ENCODE measurements at regions not wholly inside any gene's neighbourhood (a gene's known extent, or its start where the extent isn't known, plus 50 kb on each side); places are given as distances from the start of the nearest gene placed in this dataset.
"Not testable (repeated sequence)": the region's sequence is repeated elsewhere in the genome, so short reads cannot be mapped to it uniquely, and the experiment has no call there.

GRCh38 chr4:94084155-94084554 is 123.5 kb upstream of the SMARCAD1 start:
- no peak for DNase-seq
- Histone ChIP-seq H3K27ac (ENCODE audit: low read depth in 1 of 2, low read length in 1 of 2) (no peak overlapping the region), H3K9ac (ENCODE audit: insufficient read depth in 1 of 2, low read length in 2 of 2) (no peak overlapping the region), H3K4me1 (ENCODE audit: control insufficient read depth in 5 of 5, insufficient read depth in 5 of 5, low read length in 5 of 5) (no peaks in the 10 kb centered on the region), H3K27me3 (ENCODE audit: control insufficient read depth in 3 of 3, insufficient read depth in 3 of 3, low read length in 2 of 3) (no peaks in the 10 kb centered on the region), H3K36me3 (ENCODE audit: control insufficient read depth in 4 of 4, insufficient read depth in 4 of 4, low read length in 4 of 4) (no peaks in the 10 kb centered on the region), H3K9me3 (ENCODE audit: control insufficient read depth in 4 of 4, insufficient read depth in 3 of 4, low read length in 3 of 4) (peaks cover 0 to 12% (median 0%) of the 10 kb centered on the region in 4 donors), H3K4me3 (no peak overlapping the region)
- ATAC-seq (ENCODE audit: insufficient read depth, low FRiP score): no peak
- TF ChIP-seq CTCF (IDR thresholded peaks at IDR 0.05; ENCODE audit: control extremely low read depth, extremely low read depth): no peak
- 82 to 89% methylated on average over 3 of the region's 3 CpGs for WGBS, 2 donors

DNA sequence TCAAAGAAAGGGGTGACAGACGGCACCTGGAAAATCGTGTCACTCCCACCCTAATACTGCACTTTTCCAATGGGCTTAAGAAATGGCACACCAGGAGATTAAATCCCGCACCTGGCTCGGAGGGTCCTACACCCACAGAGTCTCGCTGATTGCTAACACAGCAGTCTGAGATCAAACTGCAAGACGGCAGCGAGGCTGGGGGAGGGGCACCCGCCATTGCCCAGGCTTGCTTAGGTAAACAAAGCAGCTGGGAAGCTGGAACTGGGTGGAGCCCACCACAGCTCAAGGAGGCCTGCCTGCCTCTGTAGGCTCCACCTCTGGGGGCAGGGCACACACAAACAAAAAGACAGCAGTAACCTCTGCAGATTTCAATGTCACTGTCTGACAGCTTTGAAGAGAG is 108.5 kb upstream of the SMARCAD1 start:
- 79 to 85% methylated on average over 8 of the region's 8 CpGs for WGBS, 2 donors
- not testable (repeated sequence) for H3K9me3 ChIP-seq (ENCODE audit: control insufficient read depth in 4 of 4, insufficient read depth in 3 of 4, low read length in 3 of 4); ATAC-seq (ENCODE audit: insufficient read depth, low FRiP score); DNase-seq; H3K4me1 ChIP-seq (ENCODE audit: control insufficient read depth in 5 of 5, insufficient read depth in 5 of 5, low read length in 5 of 5); H3K27me3 ChIP-seq (ENCODE audit: control insufficient read depth in 3 of 3, insufficient read depth in 3 of 3, low read length in 2 of 3); H3K27ac ChIP-seq (ENCODE audit: low read depth in 1 of 2, low read length in 1 of 2); H3K36me3 ChIP-seq (ENCODE audit: control insufficient read depth in 4 of 4, insufficient read depth in 4 of 4, low read length in 4 of 4); H3K4me3 ChIP-seq; H3K9ac ChIP-seq (ENCODE audit: insufficient read depth in 1 of 2, low read length in 2 of 2)

- peaks cover 0 to 4% (median 0%) of the 10 kb centered on the region in 4 donors for H3K9me3 ChIP-seq (ENCODE audit: control insufficient read depth in 4 of 4, insufficient read depth in 3 of 4, low read length in 3 of 4)
- no peak overlapping the region for H3K27ac ChIP-seq (ENCODE audit: low read depth in 1 of 2, low read length in 1 of 2)
- TF ChIP-seq CTCF (IDR thresholded peaks at IDR 0.05; ENCODE audit: control extremely low read depth, extremely low read depth): no peak
- ATAC-seq (ENCODE audit: insufficient read depth, low FRiP score): no peak
- DNase-seq: no peak
- no peaks in the 10 kb centered on the region for H3K4me1 ChIP-seq (ENCODE audit: control insufficient read depth in 5 of 5, insufficient read depth in 5 of 5, low read length in 5 of 5)
- no peaks in the 10 kb centered on the region for H3K36me3 ChIP-seq (ENCODE audit: control insufficient read depth in 4 of 4, insufficient read depth in 4 of 4, low read length in 4 of 4)
- WGBS, 2 donors: 60 to 68% methylated on average over 1 of the region's 1 CpG
- no peak overlapping the region for H3K9ac ChIP-seq (ENCODE audit: insufficient read depth in 1 of 2, low read length in 2 of 2)
- H3K27me3 ChIP-seq (ENCODE audit: control insufficient read depth in 3 of 3, insufficient read depth in 3 of 3, low read length in 2 of 3): no peaks in the 10 kb centered on the region
- H3K4me3 ChIP-seq: no peak overlapping the region
Observed at GRCh38 chr4:94112644-94113043, 95.0 kb upstream of the SMARCAD1 start.

GRCh38 chr4:94115687-94116086 is 92.0 kb upstream of the SMARCAD1 start:
- no peak for TF ChIP-seq CTCF (IDR thresholded peaks at IDR 0.05; ENCODE audit: control extremely low read depth, extremely low read depth)
- Histone ChIP-seq H3K27me3 (ENCODE audit: control insufficient read depth in 3 of 3, insufficient read depth in 3 of 3, low read length in 2 of 3) (no peaks in the 10 kb centered on the region), H3K36me3 (ENCODE audit: control insufficient read depth in 4 of 4, insufficient read depth in 4 of 4, low read length in 4 of 4) (no peaks in the 10 kb centered on the region), H3K27ac (ENCODE audit: low read depth in 1 of 2, low read length in 1 of 2) (no peak overlapping the region), H3K4me1 (ENCODE audit: control insufficient read depth in 5 of 5, insufficient read depth in 5 of 5, low read length in 5 of 5) (no peaks in the 10 kb centered on the region), H3K4me3 (no peak overlapping the region), H3K9ac (ENCODE audit: insufficient read depth in 1 of 2, low read length in 2 of 2) (no peak overlapping the region), H3K9me3 (ENCODE audit: control insufficient read depth in 4 of 4, insufficient read depth in 3 of 4, low read length in 3 of 4) (no peaks in the 10 kb centered on the region)
- no peak for DNase-seq
- ATAC-seq (ENCODE audit: insufficient read depth, low FRiP score): no peak
- WGBS, 2 donors: 76 to 87% methylated on average over 2 of the region's 2 CpGs
